HEK293T (cell line): ENCODE measurements at regions not wholly inside any gene's neighbourhood (a gene's known extent, or its start where the extent isn't known, plus 50 kb on each side); places are given as distances from the start of the nearest gene placed in this dataset.
"Not testable (repeated sequence)": the region's sequence is repeated elsewhere in the genome, so short reads cannot be mapped to it uniquely, and the experiment has no call there.

Source experiments
- CTCF ChIA-PET: fragments of 350-600 bp; formaldehyde crosslinking; extraction: SDS; loops from one replicate; lab custom pipeline; 2021; ENCODE audit warnings: antibody characterized with exemption, inconsistent platforms; lab: Yijun Ruan, JAX
- POLR2A ChIA-PET: fragments of 350-600 bp; formaldehyde crosslinking; extraction: SDS; loops from one replicate; lab custom pipeline; 2020; ENCODE audit warnings: antibody characterized with exemption, inconsistent platforms; lab: Yijun Ruan, JAX
- DNase-seq: peaks from one replicate; pipeline ENCODE4 v3.0.0; 2012; ENCODE audit warnings: mixed read lengths; ENCODE audit errors: extremely low spot score
- ARNT ChIP-seq: fragments of 450-650 bp; IDR thresholded peaks from 2 replicates; pipeline ENCODE4 v1.6.1; 2017; ENCODE audit warnings: mild to moderate bottlenecking
- BHLHE40 ChIP-seq: fragments of 450-650 bp; IDR thresholded peaks from 2 replicates; pipeline ENCODE4 v1.6.1; 2016; ENCODE audit warnings: mild to moderate bottlenecking, moderate library complexity, borderline replicate concordance
- CTBP1 ChIP-seq: fragments of 450-650 bp; IDR thresholded peaks from 2 replicates; pipeline ENCODE4 v1.6.1; 2016; ENCODE audit warnings: borderline replicate concordance
- ELF4 ChIP-seq: fragments of 450-650 bp; IDR thresholded peaks from 2 replicates; pipeline ENCODE4 v1.6.1; 2017; ENCODE audit warnings: antibody characterized with exemption
- FOXA1 ChIP-seq: fragments of 450-650 bp; IDR thresholded peaks from 2 replicates; pipeline ENCODE4 v1.6.1; 2016; ENCODE audit warnings: mild to moderate bottlenecking
- FOXK2 ChIP-seq: fragments of 450-650 bp; IDR thresholded peaks from 2 replicates; pipeline ENCODE4 v1.6.1; 2016; ENCODE audit warnings: mild to moderate bottlenecking
- FOXM1 ChIP-seq: fragments of 450-650 bp; IDR thresholded peaks from 2 replicates; pipeline ENCODE4 v1.6.1; 2017; ENCODE audit warnings: mild to moderate bottlenecking, borderline replicate concordance
- HDGF ChIP-seq: fragments of 450-650 bp; IDR thresholded peaks from 2 replicates; pipeline ENCODE4 v1.6.1; 2017; ENCODE audit warnings: antibody characterized with exemption, borderline replicate concordance
- L3MBTL2 ChIP-seq: fragments of 450-650 bp; conservative IDR thresholded peaks from 2 replicates; pipeline ENCODE4 v1.6.1; 2016; ENCODE audit warnings: mild to moderate bottlenecking
- LEF1 ChIP-seq: fragments of 450-650 bp; IDR thresholded peaks from 2 replicates; pipeline ENCODE4 v1.6.1; 2017; ENCODE audit warnings: mild to moderate bottlenecking, borderline replicate concordance
- NFRKB ChIP-seq: fragments of 450-650 bp; IDR thresholded peaks from 2 replicates; pipeline ENCODE4 v1.6.1; 2016; ENCODE audit warnings: mild to moderate bottlenecking, moderate library complexity
- SP1 ChIP-seq: fragments of 450-650 bp; IDR thresholded peaks from 2 replicates; pipeline ENCODE4 v1.6.1; 2017
- SUZ12 ChIP-seq: fragments of 450-650 bp; IDR thresholded peaks from 2 replicates; pipeline ENCODE4 v1.6.1; 2016; ENCODE audit warnings: mild to moderate bottlenecking
- TARDBP ChIP-seq: fragments of 450-650 bp; IDR thresholded peaks from 2 replicates; pipeline ENCODE4 v1.6.1; 2016
- ZNF384 ChIP-seq: fragments of 450-650 bp; IDR thresholded peaks from 2 replicates; pipeline ENCODE4 v1.6.1; 2016
- TF ChIP-seq, protein P1 (sequence below): fragments of 450-650 bp; IDR thresholded peaks from 2 replicates; pipeline ENCODE4 v1.6.1; 2016

- no peak for DNase-seq
- CTCF ChIA-PET = no interaction called here
- TF ChIP-seq NFRKB = no peak
- TF ChIP-seq ELF4 = no peak
- no peak for TF ChIP-seq ARNT
- no peak for TF ChIP-seq CTBP1
- no peak for TF ChIP-seq TARDBP
- TF ChIP-seq LEF1 = no peak
- TF ChIP-seq, protein P1, sequence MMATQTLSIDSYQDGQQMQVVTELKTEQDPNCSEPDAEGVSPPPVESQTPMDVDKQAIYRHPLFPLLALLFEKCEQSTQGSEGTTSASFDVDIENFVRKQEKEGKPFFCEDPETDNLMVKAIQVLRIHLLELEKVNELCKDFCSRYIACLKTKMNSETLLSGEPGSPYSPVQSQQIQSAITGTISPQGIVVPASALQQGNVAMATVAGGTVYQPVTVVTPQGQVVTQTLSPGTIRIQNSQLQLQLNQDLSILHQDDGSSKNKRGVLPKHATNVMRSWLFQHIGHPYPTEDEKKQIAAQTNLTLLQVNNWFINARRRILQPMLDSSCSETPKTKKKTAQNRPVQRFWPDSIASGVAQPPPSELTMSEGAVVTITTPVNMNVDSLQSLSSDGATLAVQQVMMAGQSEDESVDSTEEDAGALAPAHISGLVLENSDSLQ = no peak
- TF ChIP-seq L3MBTL2 = no peak
- no peak for TF ChIP-seq FOXM1
- no peak for TF ChIP-seq ZNF384
- no peak for TF ChIP-seq FOXK2
- no peak for TF ChIP-seq BHLHE40
- no peak for TF ChIP-seq SP1
- no peak for TF ChIP-seq SUZ12
- TF ChIP-seq HDGF = no peak
- no peak for TF ChIP-seq FOXA1
- POLR2A ChIA-PET = no interaction called here
Measured at GRCh38 chr10:44114441-44114840, 270.5 kb downstream of the CXCL12 start.

DNA sequence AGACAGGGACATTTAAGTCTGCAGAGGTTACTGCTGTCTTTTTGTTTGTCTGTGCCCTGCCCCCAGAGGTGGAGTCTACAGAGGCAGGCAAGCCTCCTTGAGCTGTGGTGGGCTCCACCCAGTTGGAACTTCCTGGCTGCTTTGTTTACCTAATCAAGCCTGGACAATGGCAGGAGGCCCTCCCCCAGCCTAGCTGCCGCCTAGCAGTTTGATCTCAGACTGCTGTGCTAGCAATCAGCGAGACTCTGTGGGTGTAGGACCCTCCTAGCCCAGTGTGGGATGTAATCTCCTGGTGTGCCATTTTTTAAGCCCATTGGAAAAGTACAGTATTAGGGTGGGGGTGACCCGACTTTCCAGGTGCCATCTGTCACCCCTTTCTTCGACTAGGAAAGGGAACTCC lies 272.6 kb downstream of the CXCL12 start:
- DNase-seq, POLR2A ChIA-PET: not testable (repeated sequence)
- CTCF ChIA-PET = interaction anchor here (0.7 kb wide), 1 partner anchor 14 kb away, joined by 4 read pairs; no protein-coding TSS in a partner anchor

DNA sequence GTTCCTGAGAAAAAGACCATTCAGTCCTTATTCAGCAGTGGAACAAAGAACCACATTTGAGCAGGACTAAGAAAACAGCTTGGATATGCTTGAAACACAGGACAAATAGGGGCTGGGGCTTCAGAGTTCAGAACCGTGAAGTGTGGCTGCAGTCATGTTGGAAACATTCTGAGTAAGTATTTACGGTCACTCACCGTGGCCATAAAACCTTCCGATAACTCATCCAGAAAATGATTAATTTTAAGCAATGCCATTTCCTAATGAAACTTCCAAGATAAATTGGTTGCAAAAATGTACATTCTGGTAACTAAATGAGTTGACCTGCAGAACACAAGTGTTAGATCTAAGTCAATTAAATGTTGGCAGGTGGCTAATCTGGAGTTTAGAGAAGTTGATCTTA lies 279.2 kb downstream of the CXCL12 start:
- DNase-seq = no peak
- CTCF ChIA-PET = no interaction called here
- TF ChIP-seq FOXK2 (no peak), TARDBP (no peak), FOXM1 (no peak), BHLHE40 (no peak)
- POLR2A ChIA-PET = no interaction called here

DNA sequence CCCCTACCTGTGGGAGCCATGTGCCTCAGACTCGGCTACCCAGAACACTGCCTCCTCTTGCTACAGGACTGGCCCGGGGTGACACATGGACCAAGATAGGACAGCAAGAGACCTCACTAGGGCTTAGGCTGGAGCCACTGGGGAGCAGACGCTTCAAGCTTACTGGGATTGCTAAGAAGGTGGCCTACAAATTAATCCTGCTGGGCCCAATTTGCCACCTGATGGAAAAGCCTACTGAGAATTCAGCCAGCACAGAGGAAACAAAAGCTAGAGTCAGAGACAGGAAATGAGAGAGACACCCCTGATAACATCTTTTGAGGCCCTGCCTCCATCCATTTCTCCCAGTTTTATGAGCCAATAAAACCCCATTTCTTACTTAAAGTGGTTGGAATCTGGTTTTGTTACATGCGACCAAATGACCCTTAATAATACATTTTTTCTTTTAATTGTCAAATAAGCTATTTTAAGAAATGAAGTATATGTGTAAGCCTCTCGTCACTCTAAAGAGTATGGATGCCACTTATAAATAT lies 282.1 kb downstream of the CXCL12 start:
- no peak for TF ChIP-seq HDGF
- TF ChIP-seq TARDBP = no peak
- no peak for TF ChIP-seq BHLHE40
- no peak for TF ChIP-seq LEF1
- CTCF ChIA-PET = no interaction called here
- POLR2A ChIA-PET = no interaction called here
- DNase-seq = no peak

GRCh38 chr10:44101082-44101481 lies 283.8 kb downstream of the CXCL12 start:
- ChIA-PET CTCF (interaction anchor here (0.6 to 1.0 kb wide), 2 partner anchors 210 to 615 kb away, joined by 3 read pairs; no protein-coding TSS in a partner anchor), POLR2A (no interaction called here)
- TF ChIP-seq ELF4 = no peak
- no peak for TF ChIP-seq BHLHE40
- no peak for TF ChIP-seq NFRKB
- TF ChIP-seq, protein P1 = no peak
- TF ChIP-seq HDGF = no peak
- no peak for TF ChIP-seq L3MBTL2
- TF ChIP-seq FOXA1 = no peak
- TF ChIP-seq FOXK2 = no peak
- TF ChIP-seq LEF1 = no peak
- TF ChIP-seq ZNF384 = no peak
- no peak for TF ChIP-seq ARNT
- no peak for TF ChIP-seq CTBP1
- TF ChIP-seq SUZ12 = no peak
- TF ChIP-seq FOXM1 = no peak
- no peak for TF ChIP-seq TARDBP
- TF ChIP-seq SP1 = no peak
- DNase-seq = no peak

DNA sequence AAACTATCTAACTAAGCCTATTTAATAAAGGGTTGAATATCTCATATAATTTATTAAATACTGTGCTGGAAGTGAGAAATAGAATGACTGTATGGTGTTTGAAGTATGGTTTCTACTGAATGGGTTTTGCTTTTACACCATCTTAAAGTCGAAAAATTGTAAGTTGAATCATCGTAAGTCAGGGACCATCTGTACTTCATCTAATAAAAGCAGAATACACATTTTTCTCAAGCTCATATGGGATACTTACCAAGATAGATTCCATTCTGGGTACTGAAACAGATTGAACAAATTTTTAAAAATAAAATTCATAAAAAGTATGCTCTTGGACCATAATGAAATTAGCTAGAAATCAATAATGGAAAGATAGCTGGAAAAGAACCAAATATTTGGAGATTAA lies 285.4 kb downstream of the CXCL12 start:
- POLR2A ChIA-PET = no interaction called here
- CTCF ChIA-PET = no interaction called here
- no peak for DNase-seq
- TF ChIP-seq NFRKB (no peak), HDGF (no peak), ARNT (no peak), ELF4 (no peak)

DNA sequence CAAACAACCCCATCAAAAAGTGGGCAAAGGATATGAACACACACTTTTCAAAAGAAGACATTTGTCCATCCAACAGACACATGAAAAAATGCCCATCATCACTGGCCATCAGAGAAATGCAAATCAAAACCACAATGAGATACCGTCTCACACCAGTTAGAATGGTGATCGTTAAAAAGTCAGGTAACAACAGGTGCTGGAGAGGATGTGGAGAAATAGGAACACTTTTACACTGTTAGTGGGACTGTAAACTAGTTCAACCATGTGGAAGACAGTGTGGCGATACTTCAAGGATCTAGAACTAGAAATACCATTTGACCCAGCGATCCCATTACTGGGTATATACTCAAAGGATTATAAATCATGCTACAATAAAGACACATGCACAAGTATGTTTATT lies 288.7 kb downstream of the CXCL12 start:
- CTCF ChIA-PET, POLR2A ChIA-PET: not testable (repeated sequence)

DNA sequence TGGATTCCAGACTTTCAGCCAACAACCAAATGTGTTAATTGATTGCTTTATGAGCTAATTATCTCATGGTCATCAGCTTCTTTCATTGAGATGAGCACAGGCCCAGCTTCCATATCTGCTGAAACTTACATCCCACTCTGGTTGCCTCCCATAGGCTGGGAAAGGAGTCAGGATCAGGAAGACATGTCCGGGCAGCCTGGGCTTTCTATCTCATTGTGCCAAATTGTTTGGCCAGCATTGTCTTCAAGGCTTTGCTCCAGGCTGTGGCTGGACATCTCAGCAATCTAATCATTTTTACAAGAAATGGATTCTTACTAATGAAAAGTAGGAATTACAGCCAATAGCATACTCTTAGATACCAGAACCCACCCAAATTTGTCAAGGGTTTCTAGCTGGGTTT lies 295.2 kb downstream of the CXCL12 start:
- ChIA-PET POLR2A (no interaction called here), CTCF (interaction anchor here (0.7 kb wide), 1 partner anchor 208 kb away, joined by 3 read pairs; no protein-coding TSS in a partner anchor)
- no peak for DNase-seq
- no peak for TF ChIP-seq BHLHE40

More for the DNA sequence above, 288.7 kb downstream of the CXCL12 start:
- not testable (repeated sequence) for DNase-seq

GRCh38 chr10:44087403-44087802 lies 297.5 kb downstream of the CXCL12 start:
- DNase-seq = no peak
- no peak for TF ChIP-seq SP1
- TF ChIP-seq, protein P1 = no peak
- POLR2A ChIA-PET = no interaction called here
- CTCF ChIA-PET = no interaction called here
